CD14-positive monocyte (primary cell): ENCODE measurements at regions not wholly inside any gene's neighbourhood (a gene's known extent, or its start where the extent isn't known, plus 50 kb on each side); places are given as distances from the start of the nearest gene placed in this dataset.

Experiments
- DNase-seq, 3 donors: peaks; one replicate each; pipeline ENCODE4 v3.0.0-alpha.2; 2011 to 2022
- H2AFZ ChIP-seq: 2 replicates; pipeline ENCODE4 v1.6.0; 2012; ENCODE audit warnings: mild to moderate bottlenecking, low read depth, low read length, inconsistent platforms; ENCODE audit not compliant: insufficient read depth, poor library complexity, severe bottlenecking
- H3K27ac ChIP-seq, 2 donors: 1 replicate in 1 of 2; 2 replicates in 1 of 2; pipeline ENCODE4 v1.5.1; 2012 to 2013; ENCODE audit warnings: low read length in 2 of 2, control low read depth in 1 of 2, inconsistent platforms in 1 of 2, low read depth in 1 of 2, mild to moderate bottlenecking in 1 of 2
- H3K27me3 ChIP-seq, 2 donors: one replicate each; pipeline versions ENCODE4 v1.6.0 to v1.6.1; 2011 to 2013; ENCODE audit warnings: low read length in 2 of 2; ENCODE audit not compliant: control insufficient read depth in 2 of 2, insufficient read depth in 2 of 2
- H3K36me3 ChIP-seq, 2 donors: replicated peaks in 1 of 2; 1 replicate in 1 of 2; 2 replicates in 1 of 2; pipeline versions ENCODE4 v1.5.1 to v1.6.1; 2012 to 2013; ENCODE audit warnings: low read length in 2 of 2, control low read depth in 1 of 2, inconsistent platforms in 1 of 2, mild to moderate bottlenecking in 1 of 2; ENCODE audit not compliant: insufficient read depth in 2 of 2, control insufficient read depth in 1 of 2
- H3K4me1 ChIP-seq, 2 donors: 1 replicate in 1 of 2; 2 replicates in 1 of 2; pipeline versions ENCODE4 v1.5.1 to v1.6.1; 2012 to 2013; ENCODE audit warnings: low read length in 2 of 2, control low read depth in 1 of 2, inconsistent platforms in 1 of 2, mild to moderate bottlenecking in 1 of 2, moderate library complexity in 1 of 2; ENCODE audit not compliant: insufficient read depth in 2 of 2, control insufficient read depth in 1 of 2
- H3K4me2 ChIP-seq: replicated peaks from 2 replicates; pipeline ENCODE3; 2012; ENCODE audit warnings: low read length, moderate library complexity, mild to moderate bottlenecking; ENCODE audit not compliant: poor library complexity, severe bottlenecking; ENCODE audit errors: extremely low read depth
- H3K4me3 ChIP-seq, 3 experiments: fragments of 200-600 bp in 1 of 3; sonication (generic) in 1 of 3; replicated peaks in 1 of 3; 1 replicate in 2 of 3; 2 replicates in 1 of 3; pipeline ENCODE4 v1.5.1; 2011 to 2013; ENCODE audit warnings: low read length in 3 of 3, mild to moderate bottlenecking in 3 of 3, control low read depth in 2 of 3, low read depth in 2 of 3, inconsistent platforms in 1 of 3, moderate library complexity in 1 of 3
- H3K79me2 ChIP-seq: 2 replicates; pipeline ENCODE4 v1.6.0; 2012; ENCODE audit warnings: mild to moderate bottlenecking, control low read depth, inconsistent platforms, low read length, moderate library complexity; ENCODE audit not compliant: insufficient read depth
- H3K9ac ChIP-seq: 2 replicates; pipeline ENCODE4 v1.6.0; 2017; ENCODE audit warnings: low read length, mild to moderate bottlenecking; ENCODE audit not compliant: insufficient read depth, poor library complexity, severe bottlenecking
- H3K9me3 ChIP-seq, 2 donors: replicated peaks in 1 of 2; 1 replicate in 1 of 2; 2 replicates in 1 of 2; pipeline versions ENCODE4 v1.5.1 to v1.6.1; 2012 to 2013; ENCODE audit warnings: low read length in 2 of 2, control low read depth in 1 of 2; ENCODE audit not compliant: control insufficient read depth in 1 of 2, insufficient read depth in 1 of 2
- H4K20me1 ChIP-seq: 2 replicates; pipeline ENCODE4 v1.6.0; 2012; ENCODE audit warnings: mild to moderate bottlenecking, low read length, control low read depth, moderate library complexity; ENCODE audit not compliant: insufficient read depth
- H3K27ac Mint-ChIP-seq, 7 donors: one replicate each; pipeline ENCODE4 v1.8.0; 2020; ENCODE audit warnings: mild to moderate bottlenecking in 7 of 7, mixed read lengths in 7 of 7, moderate library complexity in 6 of 7, inconsistent platforms in 2 of 7
- H3K27me3 Mint-ChIP-seq, 3 donors: one replicate each; pipeline ENCODE4 v1.8.0; 2021 to 2022; ENCODE audit warnings: low read depth in 3 of 3, mild to moderate bottlenecking in 3 of 3, mixed read lengths in 3 of 3, moderate library complexity in 3 of 3, inconsistent platforms in 1 of 3
- H3K36me3 Mint-ChIP-seq, 2 donors: one replicate each; pipeline ENCODE4 v1.8.0; 2020; ENCODE audit warnings: mixed read lengths in 2 of 2, inconsistent platforms in 1 of 2, mild to moderate bottlenecking in 1 of 2
- H3K4me1 Mint-ChIP-seq: one replicate; pipeline ENCODE4 v1.8.0; 2020; ENCODE audit warnings: mild to moderate bottlenecking, mixed read lengths
- H3K4me3 Mint-ChIP-seq, 2 donors: one replicate each; pipeline ENCODE4 v1.8.0; 2020; ENCODE audit warnings: mild to moderate bottlenecking in 2 of 2, mixed read lengths in 2 of 2, moderate library complexity in 1 of 2
- H3K9me3 Mint-ChIP-seq, 7 donors: one replicate each; pipeline ENCODE4 v1.8.0; 2020 to 2022; ENCODE audit warnings: mixed read lengths in 7 of 7, mild to moderate bottlenecking in 6 of 7, moderate library complexity in 6 of 7, inconsistent platforms in 2 of 7
- WGBS: methylation state at CpG from one replicate; pipeline ENCODE4 v1.1.5; 2013; ENCODE audit warnings: missing lambda C conversion rate; ENCODE audit not compliant: insufficient coverage; 5-methylcytosine and 5-hydroxymethylcytosine counted together
- intact Hi-C, 2 donors: fragments of 100-400 bp; cut with micrococcal nuclease; formaldehyde crosslinking; loops; one replicate each; pipeline versions ENCODE4 v1.15.0 to v1.15.1; 2023
- TF ChIP-seq, protein P1 (sequence below): fragments of 200-600 bp; IDR thresholded peaks from one replicate; pipeline ENCODE4 v1.8.0; 2022; ENCODE audit warnings: antibody characterized with exemption, mild to moderate bottlenecking

DNA sequence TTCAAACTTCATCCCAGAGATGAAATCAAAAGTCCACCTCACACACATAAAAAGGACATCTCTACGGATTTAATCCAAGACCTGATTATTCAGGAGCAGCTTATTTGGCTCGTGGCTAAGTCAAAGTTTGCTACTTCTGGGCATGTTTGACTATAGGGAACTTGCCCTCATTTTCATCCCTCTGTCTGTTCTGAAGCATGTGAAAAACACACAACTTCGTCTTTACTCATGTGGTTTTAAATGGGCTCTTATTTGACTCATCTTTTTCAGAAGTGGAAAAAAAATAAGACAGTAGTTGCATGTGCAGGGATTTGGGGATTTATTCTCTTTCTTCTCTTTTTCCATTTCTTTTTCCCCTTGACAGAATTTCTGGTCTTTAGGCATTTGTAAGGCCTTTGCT is 295.9 kb downstream of the TFEC start:
- Mint-ChIP-seq H3K27me3 (no peaks in the 10 kb centered on the region), H3K9me3 (peaks cover 0 to 2% (median 0%) of the 10 kb centered on the region in 7 donors), H3K4me3 (no peak overlapping the region), H3K36me3 (no peaks in the 10 kb centered on the region), H3K27ac (no peak overlapping the region), H3K4me1 (no peaks in the 10 kb centered on the region)
- no CpG with 5 or more reads among the region's 3 CpGs for WGBS
- H3K4me3 ChIP-seq = no peak overlapping the region
- H3K36me3 ChIP-seq = no peaks in the 10 kb centered on the region
- intact Hi-C loops = no loop called here
- DNase-seq = no peak
- no peaks in the 10 kb centered on the region for H3K79me2 ChIP-seq
- H3K9me3 ChIP-seq = no peaks in the 10 kb centered on the region
- TF ChIP-seq, protein P1, sequence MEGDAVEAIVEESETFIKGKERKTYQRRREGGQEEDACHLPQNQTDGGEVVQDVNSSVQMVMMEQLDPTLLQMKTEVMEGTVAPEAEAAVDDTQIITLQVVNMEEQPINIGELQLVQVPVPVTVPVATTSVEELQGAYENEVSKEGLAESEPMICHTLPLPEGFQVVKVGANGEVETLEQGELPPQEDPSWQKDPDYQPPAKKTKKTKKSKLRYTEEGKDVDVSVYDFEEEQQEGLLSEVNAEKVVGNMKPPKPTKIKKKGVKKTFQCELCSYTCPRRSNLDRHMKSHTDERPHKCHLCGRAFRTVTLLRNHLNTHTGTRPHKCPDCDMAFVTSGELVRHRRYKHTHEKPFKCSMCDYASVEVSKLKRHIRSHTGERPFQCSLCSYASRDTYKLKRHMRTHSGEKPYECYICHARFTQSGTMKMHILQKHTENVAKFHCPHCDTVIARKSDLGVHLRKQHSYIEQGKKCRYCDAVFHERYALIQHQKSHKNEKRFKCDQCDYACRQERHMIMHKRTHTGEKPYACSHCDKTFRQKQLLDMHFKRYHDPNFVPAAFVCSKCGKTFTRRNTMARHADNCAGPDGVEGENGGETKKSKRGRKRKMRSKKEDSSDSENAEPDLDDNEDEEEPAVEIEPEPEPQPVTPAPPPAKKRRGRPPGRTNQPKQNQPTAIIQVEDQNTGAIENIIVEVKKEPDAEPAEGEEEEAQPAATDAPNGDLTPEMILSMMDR = no peak
- H3K9ac ChIP-seq = no peak overlapping the region
- no peaks in the 10 kb centered on the region for H4K20me1 ChIP-seq
- no peaks in the 10 kb centered on the region for H3K4me1 ChIP-seq
- H3K4me2 ChIP-seq = no peak overlapping the region
- H2AFZ ChIP-seq = no peak overlapping the region
- no peak overlapping the region for H3K27ac ChIP-seq
- no peaks in the 10 kb centered on the region for H3K27me3 ChIP-seq

DNA sequence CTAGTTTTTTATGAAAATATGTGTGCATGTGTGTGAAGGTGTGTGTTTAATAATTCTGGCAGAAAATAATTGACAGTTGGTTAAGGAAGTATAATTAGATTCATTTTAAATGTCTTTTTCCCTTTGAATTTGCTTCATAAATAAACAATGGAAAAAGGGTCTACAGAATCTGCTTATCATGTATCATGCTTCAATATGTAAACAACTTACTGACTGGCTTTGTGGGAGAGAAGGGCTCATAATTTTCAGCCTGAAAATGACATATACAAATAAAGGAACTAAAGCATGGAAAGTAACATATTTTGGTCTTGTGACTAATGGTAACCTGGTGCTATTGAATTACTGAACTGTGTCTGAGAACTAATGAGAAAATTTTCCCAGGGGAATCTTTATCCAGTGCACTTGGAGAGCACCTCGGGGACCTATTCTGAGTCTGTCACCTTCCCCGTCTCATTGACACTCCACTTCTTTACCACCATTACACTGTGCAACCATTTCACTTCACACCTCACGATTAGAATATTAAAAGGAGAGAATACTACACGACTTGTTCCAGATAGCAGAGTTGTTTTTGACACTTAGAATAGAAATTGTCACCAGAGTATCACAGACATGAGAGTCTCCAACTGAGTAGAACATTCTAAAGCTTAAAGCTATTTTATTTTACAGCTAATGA is 298.6 kb downstream of the TFEC start:
- Histone ChIP-seq H3K9me3 (no peaks in the 10 kb centered on the region), H3K4me1 (no peaks in the 10 kb centered on the region), H4K20me1 (no peaks in the 10 kb centered on the region), H3K27ac (no peak overlapping the region), H2AFZ (no peak overlapping the region), H3K9ac (no peak overlapping the region), H3K4me2 (no peak overlapping the region), H3K27me3 (no peaks in the 10 kb centered on the region), H3K4me3 (no peak overlapping the region), H3K79me2 (no peaks in the 10 kb centered on the region), H3K36me3 (no peaks in the 10 kb centered on the region)
- H3K4me3 Mint-ChIP-seq = no peak overlapping the region
- intact Hi-C loops = no loop called here
- H3K36me3 Mint-ChIP-seq = no peaks in the 10 kb centered on the region
- no peak overlapping the region for H3K27ac Mint-ChIP-seq
- TF ChIP-seq, protein P1 = no peak
- no peaks in the 10 kb centered on the region for H3K27me3 Mint-ChIP-seq
- WGBS = no CpG with 5 or more reads among the region's 4 CpGs
- peaks cover 0 to 2% (median 0%) of the 10 kb centered on the region in 7 donors for H3K9me3 Mint-ChIP-seq
- H3K4me1 Mint-ChIP-seq = no peaks in the 10 kb centered on the region
- DNase-seq = no peak
